H1 (cell line): ENCODE measurements at regions not wholly inside any gene's neighbourhood (a gene's known extent, or its start where the extent isn't known, plus 50 kb on each side); places are given as distances from the start of the nearest gene placed in this dataset.

ENCODE experiments used
- CTCF ChIA-PET: fragments of 300-600 bp; sonication (Branson Sonifier 250); formaldehyde crosslinking; loops from one replicate; lab custom pipeline; 2021; ENCODE audit not compliant: partially characterized antibody; lab: Charles Lee
- POLR2A ChIA-PET: fragments of 300-600 bp; sonication (Branson Sonifier 250); formaldehyde crosslinking; loops from one replicate; lab custom pipeline; 2021; ENCODE audit warnings: inconsistent platforms; ENCODE audit not compliant: partially characterized antibody; lab: Charles Lee
- DNase-seq, 2 experiments: peaks; one replicate each; pipeline versions ENCODE4 v3.0.0 to v3.0.0-alpha.2; 2010 to 2022; ENCODE audit warnings: low spot score in 2 of 2, low read depth in 1 of 2, mixed read lengths in 1 of 2
- FAIRE-seq: peaks from 2 replicates; lab custom pipeline; 2011; peaks lifted over from hg19 to GRCh38; lab: Jason Lieb, UNC
- H2AFZ ChIP-seq: 2 replicates; pipeline ENCODE4 v1.8.1; 2012; ENCODE audit warnings: low read length, inconsistent platforms
- H2AK5ac ChIP-seq: 2 replicates; pipeline ENCODE4 v1.6.1; 2013; ENCODE audit warnings: low read depth, low read length
- H2BK120ac ChIP-seq: replicated peaks from 2 replicates; pipeline ENCODE3; 2013; ENCODE audit warnings: low read depth, low read length, inconsistent platforms
- H2BK12ac ChIP-seq: 2 replicates; pipeline ENCODE4 v1.6.1; 2013; ENCODE audit warnings: low read depth, low read length
- H2BK15ac ChIP-seq: 2 replicates; pipeline ENCODE4 v1.6.1; 2013; ENCODE audit warnings: low read length
- H2BK20ac ChIP-seq: 2 replicates; pipeline ENCODE4 v1.6.1; 2013; ENCODE audit warnings: low read length
- H2BK5ac ChIP-seq: 2 replicates; pipeline ENCODE4 v1.6.1; 2013; ENCODE audit warnings: low read depth, low read length
- H3K14ac ChIP-seq: 2 replicates; pipeline ENCODE4 v1.6.1; 2013; ENCODE audit warnings: inconsistent platforms; ENCODE audit not compliant: insufficient read length
- H3K18ac ChIP-seq: 2 replicates; pipeline ENCODE4 v1.6.1; 2013; ENCODE audit warnings: low read length; ENCODE audit errors: extremely low read depth
- H3K23ac ChIP-seq: 2 replicates; pipeline ENCODE4 v1.6.1; 2013; ENCODE audit warnings: inconsistent platforms; ENCODE audit not compliant: insufficient read length
- H3K23me2 ChIP-seq: 2 replicates; pipeline ENCODE4 v1.6.1; 2013; ENCODE audit warnings: low read depth, low read length
- H3K27ac ChIP-seq: 2 replicates; pipeline ENCODE4 v1.6.1; 2011; ENCODE audit warnings: low read depth, low read length, inconsistent platforms
- H3K27me3 ChIP-seq, 4 experiments: replicated peaks in 1 of 4; 1 replicate in 1 of 4; 2 replicates in 3 of 4; pipeline versions ENCODE4 v1.6.1 to v1.8.1; 2011 to 2013; ENCODE audit warnings: low read length in 3 of 4, mild to moderate bottlenecking in 3 of 4, inconsistent platforms in 2 of 4, mixed read lengths in 2 of 4, moderate library complexity in 1 of 4; ENCODE audit not compliant: control insufficient read depth in 3 of 4, insufficient read depth in 3 of 4; ENCODE audit errors: extremely low read depth in 1 of 4
- H3K36me3 ChIP-seq, 4 experiments: 2 replicates each; pipeline versions ENCODE4 v1.6.1 to v1.8.1; 2011 to 2013; ENCODE audit warnings: mild to moderate bottlenecking in 4 of 4, low read length in 3 of 4, moderate library complexity in 2 of 4, control low read depth in 1 of 4, inconsistent platforms in 1 of 4; ENCODE audit not compliant: insufficient read depth in 4 of 4, control insufficient read depth in 2 of 4
- H3K4ac ChIP-seq: replicated peaks from 2 replicates; pipeline ENCODE3; 2013; ENCODE audit warnings: low read length, low read depth, mixed read lengths, inconsistent platforms; ENCODE audit not compliant: insufficient read length
- H3K4me1 ChIP-seq, 4 experiments: replicated peaks in 1 of 4; 1 replicate in 1 of 4; 2 replicates in 3 of 4; pipeline versions ENCODE4 v1.6.1 to v1.8.1; 2011 to 2013; ENCODE audit warnings: low read length in 3 of 4, inconsistent platforms in 2 of 4, mixed read lengths in 1 of 4; ENCODE audit not compliant: insufficient read depth in 4 of 4, control insufficient read depth in 3 of 4
- H3K4me2 ChIP-seq, 2 experiments: 2 replicates each; pipeline versions ENCODE4 v1.6.1 to v1.8.1; 2011 to 2013; ENCODE audit warnings: low read depth in 2 of 2, low read length in 2 of 2, control low read depth in 1 of 2, inconsistent platforms in 1 of 2, mild to moderate bottlenecking in 1 of 2; ENCODE audit not compliant: insufficient read depth in 1 of 2
- H3K4me3 ChIP-seq, 4 experiments: fragments of 200-600, 300-600 bp in 1 of 4; sonication (generic), shearing (Covaris generic), sonication (Bioruptor Twin) in 1 of 4; 2 replicates each; pipeline versions ENCODE4 v1.5.1 to v1.8.1; 2011 to 2016; ENCODE audit warnings: low read length in 4 of 4, low read depth in 3 of 4, control low read depth in 2 of 4, inconsistent platforms in 2 of 4, mild to moderate bottlenecking in 2 of 4, mixed read lengths in 1 of 4, moderate library complexity in 1 of 4; ENCODE audit not compliant: insufficient read depth in 2 of 4; ENCODE audit errors: extremely low read depth in 1 of 4
- H3K56ac ChIP-seq: replicated peaks from 2 replicates; pipeline ENCODE3; 2013; ENCODE audit warnings: low read depth, mild to moderate bottlenecking, mixed read lengths, low read length, inconsistent platforms; ENCODE audit not compliant: insufficient read length
- H3K79me1 ChIP-seq: 2 replicates; pipeline ENCODE4 v1.6.1; 2013; ENCODE audit warnings: low read depth, low read length, control low read depth
- H3K79me2 ChIP-seq, 2 experiments: 2 replicates each; pipeline versions ENCODE4 v1.6.1 to v1.8.1; 2012 to 2013; ENCODE audit warnings: low read length in 2 of 2, mild to moderate bottlenecking in 2 of 2, inconsistent platforms in 1 of 2; ENCODE audit not compliant: insufficient read depth in 2 of 2, control insufficient read depth in 1 of 2
- H3K9ac ChIP-seq, 4 experiments: replicated peaks in 1 of 4; 1 replicate in 1 of 4; 2 replicates in 3 of 4; pipeline versions ENCODE4 v1.6.1 to v1.8.1; 2011 to 2013; ENCODE audit warnings: low read depth in 3 of 4, low read length in 3 of 4, control low read depth in 2 of 4, mild to moderate bottlenecking in 2 of 4, moderate library complexity in 2 of 4, inconsistent platforms in 1 of 4; ENCODE audit errors: extremely low read depth in 1 of 4
- H3K9me3 ChIP-seq, 2 experiments: 2 replicates each; pipeline versions ENCODE4 v1.6.1 to v1.8.1; 2012 to 2013; ENCODE audit warnings: mild to moderate bottlenecking in 2 of 2, moderate library complexity in 2 of 2, control low read depth in 1 of 2, inconsistent platforms in 1 of 2, low read depth in 1 of 2, low read length in 1 of 2, mixed read lengths in 1 of 2; ENCODE audit not compliant: insufficient read depth in 2 of 2
- H4K20me1 ChIP-seq, 2 experiments: replicated peaks in 1 of 2; 2 replicates each; pipeline versions ENCODE3 to v1.8.1; 2011 to 2013; ENCODE audit warnings: inconsistent platforms in 2 of 2, low read length in 2 of 2, mild to moderate bottlenecking in 1 of 2; ENCODE audit not compliant: insufficient read depth in 2 of 2, control insufficient read depth in 1 of 2
- H4K5ac ChIP-seq: 2 replicates; pipeline ENCODE4 v1.6.1; 2013; ENCODE audit warnings: low read length, low read depth, mixed read lengths, inconsistent platforms; ENCODE audit not compliant: insufficient read length
- H4K8ac ChIP-seq: 2 replicates; pipeline ENCODE4 v1.8.0; 2013; ENCODE audit warnings: mild to moderate bottlenecking, moderate library complexity, low read length, inconsistent platforms; ENCODE audit not compliant: insufficient read depth; ENCODE audit errors: extremely low read depth
- H4K91ac ChIP-seq: replicated peaks from 2 replicates; pipeline ENCODE3; 2013; ENCODE audit warnings: low read length, mixed read lengths, inconsistent platforms; ENCODE audit not compliant: insufficient read length
- BACH1 ChIP-seq: IDR thresholded peaks from 2 replicates; pipeline ENCODE4 v1.6.1; 2012; ENCODE audit warnings: low read length, improper control_type of control experiment
- RAD21 ChIP-seq, 2 experiments: IDR thresholded peaks in 1 of 2; conservative IDR thresholded peaks in 1 of 2; 2 replicates each; pipeline ENCODE4 v1.6.1; 2011; ENCODE audit warnings: low read depth in 2 of 2, low read length in 2 of 2, improper control_type of control experiment in 1 of 2, inconsistent platforms in 1 of 2, mild to moderate bottlenecking in 1 of 2, moderate library complexity in 1 of 2
- WGBS, 2 experiments: shearing (Covaris generic) in 1 of 2; methylation state at CpG; one replicate each; pipeline versions ENCODE4 v1.1.6 to v1.1.7; 2013 to 2015; ENCODE audit warnings: low lambda C conversion rate in 2 of 2, mixed read lengths in 2 of 2, inconsistent platforms in 1 of 2, low coverage in 1 of 2, missing lambda C conversion rate in 1 of 2; ENCODE audit not compliant: insufficient replicate concordance in 2 of 2, insufficient coverage in 1 of 2, insufficient read length in 1 of 2; ENCODE audit errors: extremely low coverage in 1 of 2, missing lambda C conversion rate in 1 of 2; 5-methylcytosine and 5-hydroxymethylcytosine counted together
- TF ChIP-seq, protein P1 (sequence below), 3 experiments: IDR thresholded peaks; 1 replicate in 2 of 3; 2 replicates in 1 of 3; pipeline versions ENCODE4 v1.5.1 to v1.6.1; 2011; ENCODE audit warnings: low read length in 3 of 3, mild to moderate bottlenecking in 3 of 3, inconsistent platforms in 2 of 3, low read depth in 1 of 3, moderate library complexity in 1 of 3; ENCODE audit not compliant: insufficient read depth in 1 of 3; ENCODE audit errors: control extremely low read depth in 1 of 3

DNA sequence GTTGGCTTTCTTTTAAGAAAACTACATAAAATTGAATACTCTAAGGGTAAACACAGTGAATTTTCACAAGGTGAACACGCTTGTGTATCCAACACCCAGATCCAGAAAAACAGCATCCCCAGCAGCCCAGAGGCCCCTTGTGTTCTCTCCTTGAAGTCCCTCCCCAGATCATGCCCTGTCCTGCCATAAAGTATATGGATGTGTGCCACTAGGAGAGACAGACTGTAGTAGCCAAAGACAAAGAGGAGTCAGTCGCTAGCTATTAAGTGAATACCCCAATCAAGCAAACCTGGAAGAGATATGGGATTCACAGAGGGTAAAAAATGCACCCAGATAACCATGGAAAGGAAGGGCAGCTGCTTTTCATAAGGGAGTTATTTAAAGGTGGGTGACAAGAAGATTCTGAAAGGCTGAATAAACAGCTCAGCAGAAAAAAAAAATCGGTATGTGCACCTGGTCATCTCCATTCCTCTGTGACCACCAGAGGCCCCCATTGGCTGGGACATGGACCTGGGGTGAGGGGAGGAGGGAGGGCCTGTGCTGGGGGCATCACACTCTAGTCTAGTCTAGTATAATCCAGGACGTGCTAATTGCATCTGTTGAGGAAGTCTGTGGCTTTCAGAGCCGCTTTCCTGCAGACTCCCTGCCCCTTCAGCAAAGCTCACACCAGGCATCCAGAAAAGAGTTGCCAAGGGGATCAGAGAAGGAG, 167.3 kb upstream of the NDN start:
- H3K23me2 ChIP-seq = no peaks in the 10 kb centered on the region; the same call in 1 of the 2 replicates
- H3K4me2 ChIP-seq = no peak overlapping the region
- H3K56ac ChIP-seq = no peak overlapping the region
- no peak overlapping the region for H2BK20ac ChIP-seq
- no peak overlapping the region for H4K91ac ChIP-seq
- H3K4me1 ChIP-seq = no peaks in the 10 kb centered on the region
- H3K23ac ChIP-seq = no peak overlapping the region
- H3K14ac ChIP-seq = no peak overlapping the region
- no peak overlapping the region for H2BK12ac ChIP-seq
- H2AFZ ChIP-seq = no peak overlapping the region
- 74% methylated on average over 5 of the region's 5 CpGs; no CpG with 5 or more reads in 1 of the 2 experiments for WGBS, 2 experiments
- no peak overlapping the region for H4K8ac ChIP-seq
- TF ChIP-seq RAD21 (IDR thresholded peaks at IDR 0.05 in 1 of 2, conservative IDR thresholded peaks at IDR 0.05 in 1 of 2; ENCODE audit: low read depth in 2 of 2, low read length in 2 of 2) (peak; percentile 30 to 46), BACH1 (no peak)
- TF ChIP-seq, protein P1, sequence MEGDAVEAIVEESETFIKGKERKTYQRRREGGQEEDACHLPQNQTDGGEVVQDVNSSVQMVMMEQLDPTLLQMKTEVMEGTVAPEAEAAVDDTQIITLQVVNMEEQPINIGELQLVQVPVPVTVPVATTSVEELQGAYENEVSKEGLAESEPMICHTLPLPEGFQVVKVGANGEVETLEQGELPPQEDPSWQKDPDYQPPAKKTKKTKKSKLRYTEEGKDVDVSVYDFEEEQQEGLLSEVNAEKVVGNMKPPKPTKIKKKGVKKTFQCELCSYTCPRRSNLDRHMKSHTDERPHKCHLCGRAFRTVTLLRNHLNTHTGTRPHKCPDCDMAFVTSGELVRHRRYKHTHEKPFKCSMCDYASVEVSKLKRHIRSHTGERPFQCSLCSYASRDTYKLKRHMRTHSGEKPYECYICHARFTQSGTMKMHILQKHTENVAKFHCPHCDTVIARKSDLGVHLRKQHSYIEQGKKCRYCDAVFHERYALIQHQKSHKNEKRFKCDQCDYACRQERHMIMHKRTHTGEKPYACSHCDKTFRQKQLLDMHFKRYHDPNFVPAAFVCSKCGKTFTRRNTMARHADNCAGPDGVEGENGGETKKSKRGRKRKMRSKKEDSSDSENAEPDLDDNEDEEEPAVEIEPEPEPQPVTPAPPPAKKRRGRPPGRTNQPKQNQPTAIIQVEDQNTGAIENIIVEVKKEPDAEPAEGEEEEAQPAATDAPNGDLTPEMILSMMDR (IDR thresholded peaks at IDR 0.05; ENCODE audit: control extremely low read depth in 1 of 3, insufficient read depth in 1 of 3, low read depth in 1 of 3, low read length in 3 of 3) = peak in 1 of 3 experiments; percentile 5; a peak in 1 of 4 replicates
- TF ChIP-seq, all 59 proteins: peak for 2
- peaks cover 23 to 51% of the 10 kb centered on the region in 2 experiments for H3K9me3 ChIP-seq
- H4K20me1 ChIP-seq = no peaks in the 10 kb centered on the region
- H3K4me3 ChIP-seq = no peak overlapping the region
- no peak overlapping the region for H2AK5ac ChIP-seq
- no peak overlapping the region for H3K9ac ChIP-seq
- H4K5ac ChIP-seq = no peak overlapping the region
- H3K79me1 ChIP-seq = no peaks in the 10 kb centered on the region
- FAIRE-seq (no peak), DNase-seq (no peak)
- H3K18ac ChIP-seq = no peak overlapping the region
- H2BK15ac ChIP-seq = no peak overlapping the region
- H3K27ac ChIP-seq = no peak overlapping the region
- H2BK120ac ChIP-seq = no peak overlapping the region
- no peaks in the 10 kb centered on the region for H3K79me2 ChIP-seq
- CTCF ChIA-PET = interaction anchor here (0.6 to 1.8 kb wide), 10 partner anchors 11 to 205 kb away, joined by 3 to 5 read pairs (median 4); no protein-coding TSS in a partner anchor
- H3K4ac ChIP-seq = no peak overlapping the region
- H3K36me3 ChIP-seq = no peaks in the 10 kb centered on the region
- H2BK5ac ChIP-seq = no peak overlapping the region
- POLR2A ChIA-PET = interaction anchor here (1.3 kb wide), 1 partner anchor 38 kb away, joined by 3 read pairs; no protein-coding TSS in a partner anchor
- H3K27me3 ChIP-seq = no peaks in the 10 kb centered on the region; a peak in 1 of 7 replicates
